Activated naive CD4-positive, alpha-beta T cell treated with anti-CD3 and anti-CD28 coated beads, Interleukin-2, amount 50 U/mL, for 72 hours (primary cell): ENCODE measurements at regions not wholly inside any gene's neighbourhood (a gene's known extent, or its start where the extent isn't known, plus 50 kb on each side); places are given as distances from the start of the nearest gene placed in this dataset.
"Not testable (repeated sequence)": the region's sequence is repeated elsewhere in the genome, so short reads cannot be mapped to it uniquely, and the experiment has no call there.

Experiments used
- ATAC-seq, 2 donors: fragments of 150-1000 bp; cut with Tn5 transposase; 2 replicates each; pipeline ENCODE4 v1.10.0; 2021; ENCODE audit warnings: mild to moderate bottlenecking in 2 of 2, moderate library complexity in 2 of 2
- DNase-seq, 2 donors: peaks; one replicate each; pipeline ENCODE4 v3.0.0; 2021 to 2022; ENCODE audit warnings: low spot score in 2 of 2
- H3K27ac Mint-ChIP-seq, 2 donors: one replicate each; pipeline ENCODE4 v1.8.0; 2022; ENCODE audit warnings: mild to moderate bottlenecking in 2 of 2, mixed read lengths in 2 of 2
- H3K36me3 Mint-ChIP-seq, 2 donors: one replicate each; pipeline ENCODE4 v1.8.0; 2022; ENCODE audit warnings: mixed read lengths in 2 of 2
- H3K9me3 Mint-ChIP-seq, 2 donors: one replicate each; pipeline ENCODE4 v1.8.0; 2022; ENCODE audit warnings: mixed read lengths in 2 of 2

DNA sequence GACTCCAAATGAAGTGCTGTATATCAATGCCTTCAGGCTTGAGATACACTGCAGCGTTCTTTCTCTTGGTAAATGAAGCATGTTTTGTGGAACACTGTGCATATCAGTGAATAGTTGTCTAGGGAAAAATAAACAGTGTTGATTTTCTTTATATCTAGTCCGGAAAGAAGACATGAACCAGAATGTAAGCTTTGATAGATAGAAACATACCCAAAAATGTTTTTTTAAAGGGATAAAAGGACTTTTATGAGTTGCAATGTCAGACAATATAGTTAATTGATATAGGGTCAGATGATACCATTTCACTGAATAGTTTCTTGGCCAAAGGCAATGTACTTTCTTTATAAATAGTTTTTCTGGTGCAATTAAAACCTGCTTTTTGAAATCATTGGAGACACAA lies 1037.8 kb downstream of the OTOL1 start:
- DNase-seq, result no peak
- H3K9me3 Mint-ChIP-seq, result peaks cover 9 to 11% of the 10 kb centered on the region in 2 donors

DNA sequence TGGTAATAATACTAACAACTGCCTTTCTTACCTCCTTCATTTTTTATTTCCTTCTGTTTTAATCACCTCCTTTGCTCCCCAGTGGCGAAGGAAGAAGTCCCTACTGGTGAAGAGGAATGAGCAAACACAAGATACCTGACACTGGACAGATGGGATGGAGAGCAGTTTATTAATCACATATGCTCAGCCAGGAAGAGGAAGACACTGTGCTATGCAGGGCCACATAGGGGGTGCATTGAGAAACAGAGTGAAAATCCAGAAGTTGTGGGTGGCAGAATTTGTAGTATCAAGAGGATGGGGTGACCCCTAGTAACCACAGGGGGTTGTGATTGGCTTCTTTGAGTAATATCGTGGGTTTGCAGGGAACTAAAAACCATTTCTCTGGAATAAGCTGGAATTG lies 1041.9 kb downstream of the OTOL1 start:
- no peak for DNase-seq
- Mint-ChIP-seq H3K9me3 (peaks cover 9 to 15% of the 10 kb centered on the region in 2 donors), H3K27ac (no peak overlapping the region), H3K36me3 (no peaks in the 10 kb centered on the region)
- ATAC-seq, result no peak

More for the DNA sequence above, 1037.8 kb downstream of the OTOL1 start:
- Mint-ChIP-seq H3K27ac (no peak overlapping the region), H3K36me3 (no peaks in the 10 kb centered on the region)
- ATAC-seq, result no peak

DNA sequence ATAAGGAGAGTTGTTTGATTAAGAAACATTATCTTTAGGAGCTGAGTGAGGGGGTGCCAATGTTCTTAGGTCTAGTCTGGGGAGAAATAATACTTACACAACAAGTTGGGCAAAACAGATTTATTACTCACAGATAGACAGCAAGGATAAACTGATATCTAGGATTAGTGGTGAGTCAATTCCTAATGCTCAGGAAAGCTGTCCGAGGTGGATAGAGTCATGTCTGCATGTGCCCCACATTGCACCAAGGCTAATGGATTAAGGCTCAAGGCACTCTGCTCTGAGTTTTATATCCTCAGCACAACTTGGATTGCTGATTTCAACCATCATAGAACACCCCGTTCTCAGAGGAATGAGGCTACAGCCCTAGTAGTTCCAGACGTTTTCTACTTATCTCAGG lies 1042.3 kb downstream of the OTOL1 start:
- no peaks in the 10 kb centered on the region for H3K36me3 Mint-ChIP-seq

DNA sequence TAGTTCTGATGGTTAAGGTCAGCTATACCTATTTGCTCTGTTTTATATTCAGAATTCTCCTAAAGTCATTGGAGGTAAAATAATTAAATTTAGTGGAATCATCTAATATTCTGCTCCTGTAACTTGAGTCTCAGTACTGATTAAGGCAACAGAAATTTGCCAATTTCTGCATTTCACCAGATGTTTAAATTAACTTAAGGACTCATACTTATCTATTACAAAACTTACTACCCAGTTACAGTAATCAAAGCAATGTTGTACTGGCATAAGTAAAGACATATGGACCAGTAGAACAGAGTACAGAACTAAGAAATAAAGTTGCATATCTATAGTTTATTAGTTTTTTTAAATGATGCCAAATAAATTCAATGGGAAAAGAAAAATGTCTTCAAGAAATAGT lies 1043.8 kb downstream of the OTOL1 start:
- ATAC-seq (no peak), DNase-seq (no peak)
- Mint-ChIP-seq H3K9me3 (peaks cover 9 to 15% of the 10 kb centered on the region in 2 donors), H3K36me3 (no peaks in the 10 kb centered on the region), H3K27ac (no peak overlapping the region)

More for the DNA sequence above, 1042.3 kb downstream of the OTOL1 start:
- ATAC-seq (no peak), DNase-seq (no peak)
- Mint-ChIP-seq H3K9me3 (peaks cover 9 to 15% of the 10 kb centered on the region in 2 donors), H3K27ac (no peak overlapping the region)

DNA sequence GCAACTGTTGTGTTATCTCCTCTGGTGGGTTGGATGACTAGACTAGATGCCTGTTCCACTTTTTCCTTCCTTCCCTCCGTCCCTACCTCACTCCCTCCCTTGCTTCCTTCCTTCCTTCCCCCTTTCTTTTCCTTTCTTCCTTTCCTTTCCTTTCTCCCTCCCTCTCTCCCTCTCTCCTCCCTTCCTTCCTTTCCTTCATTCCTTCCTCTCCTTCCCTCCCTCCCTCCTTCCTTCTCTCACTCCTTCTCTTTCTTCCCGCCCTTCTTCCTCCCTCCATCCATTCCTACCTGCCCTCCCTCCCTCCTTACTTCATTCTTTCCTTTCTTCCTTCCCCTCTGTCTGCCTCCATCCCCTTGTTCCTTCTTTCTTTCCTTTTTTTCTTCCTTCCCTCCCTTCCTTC lies 1045.3 kb downstream of the OTOL1 start:
- DNase-seq (no peak), ATAC-seq (no peak)
- Mint-ChIP-seq H3K27ac (no peak overlapping the region), H3K36me3 (no peaks in the 10 kb centered on the region), H3K9me3 (peaks cover 9 to 15% of the 10 kb centered on the region in 2 donors)

DNA sequence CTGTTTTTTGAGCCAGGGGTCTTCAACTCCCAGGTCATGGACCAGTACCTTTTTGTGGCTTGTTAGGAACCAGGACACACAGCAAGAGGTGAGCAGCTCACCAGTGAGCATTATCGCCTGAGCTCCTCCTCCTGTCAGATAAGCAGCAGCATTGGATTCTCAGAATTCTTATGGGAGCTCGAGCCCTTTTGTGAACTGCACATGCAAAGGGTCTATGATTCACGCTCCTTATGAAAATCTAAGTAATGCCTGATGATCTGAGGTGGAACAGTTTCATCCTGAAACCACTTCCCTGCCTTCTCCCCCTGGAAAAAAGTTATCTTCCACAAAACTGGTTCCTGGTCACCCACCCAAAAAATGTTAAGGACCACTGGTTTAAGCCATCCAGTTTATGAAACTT lies 1047.6 kb downstream of the OTOL1 start:
- DNase-seq (no peak), ATAC-seq (no peak)
- H3K36me3 Mint-ChIP-seq, result no peaks in the 10 kb centered on the region
- H3K9me3 Mint-ChIP-seq, result peaks cover 3 to 9% of the 10 kb centered on the region in 2 donors
- H3K27ac Mint-ChIP-seq, result no peak overlapping the region

DNA sequence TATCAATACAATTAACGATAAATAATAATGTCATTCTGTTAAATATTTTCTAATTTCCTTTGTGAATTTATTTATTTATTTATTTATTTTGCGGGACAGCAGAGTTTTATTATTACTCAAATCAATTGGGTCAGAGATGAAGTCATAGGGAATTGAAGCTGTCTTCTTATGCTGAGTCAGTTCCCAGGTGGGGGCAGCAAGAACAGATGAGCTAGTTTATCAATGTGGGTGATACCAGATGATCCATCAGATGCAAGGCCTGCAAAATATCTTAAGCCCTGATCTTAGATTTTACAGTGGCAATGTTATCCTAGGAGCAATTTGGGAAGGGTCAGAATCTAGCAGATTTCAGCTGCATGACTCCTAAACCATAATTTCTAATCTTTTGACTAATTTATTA lies 1050.3 kb downstream of the OTOL1 start:
- DNase-seq (no peak), ATAC-seq (no peak)
- Mint-ChIP-seq H3K9me3 (peaks cover 3 to 17% of the 10 kb centered on the region in 2 donors), H3K27ac (no peak overlapping the region), H3K36me3 (no peaks in the 10 kb centered on the region)

DNA sequence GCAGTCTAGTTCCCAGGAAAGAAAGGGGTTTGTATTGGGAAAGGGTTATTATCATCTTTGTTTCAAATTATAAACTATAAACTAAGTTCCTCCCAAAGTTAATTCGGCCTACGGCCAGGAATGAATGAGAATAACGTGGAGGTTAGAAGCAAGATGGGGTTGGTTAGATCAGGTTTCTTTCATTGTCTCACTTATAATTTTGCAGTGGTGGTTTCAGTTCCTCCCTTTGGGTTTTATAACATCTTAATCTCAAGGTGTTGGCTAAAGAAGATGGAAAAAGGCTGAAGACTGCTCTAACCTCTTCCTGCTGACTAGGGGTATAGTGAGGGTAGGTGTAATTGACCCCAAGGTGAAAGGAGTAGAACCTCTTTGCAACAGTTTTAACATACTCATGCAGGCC lies 1050.7 kb downstream of the OTOL1 start:
- no peak overlapping the region for H3K27ac Mint-ChIP-seq
- ATAC-seq (no peak), DNase-seq (no peak)
- H3K36me3 Mint-ChIP-seq, result no peaks in the 10 kb centered on the region
- H3K9me3 Mint-ChIP-seq, result peaks cover 3 to 18% of the 10 kb centered on the region in 2 donors

DNA sequence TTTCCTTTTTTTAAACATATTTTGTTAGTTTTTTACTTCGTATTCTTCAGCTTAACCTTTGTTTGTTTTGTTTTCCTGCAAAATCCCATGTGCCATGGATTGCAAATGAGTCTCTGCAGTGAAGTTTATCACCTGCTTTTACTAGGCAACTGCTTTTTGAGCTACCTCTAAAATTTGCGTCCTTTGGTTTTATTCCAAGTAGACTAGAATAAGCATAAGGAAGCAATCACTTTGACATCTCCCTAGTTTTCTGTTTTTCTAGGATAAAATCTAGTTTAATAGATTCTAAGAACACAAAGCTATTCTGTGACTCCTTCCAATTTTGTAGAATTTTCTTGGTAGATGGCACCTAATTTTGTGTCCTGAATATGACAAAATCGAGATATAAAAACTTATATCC lies 1059.2 kb downstream of the OTOL1 start:
- no peak for ATAC-seq
- Mint-ChIP-seq H3K9me3 (peaks cover 9 to 21% of the 10 kb centered on the region in 2 donors), H3K36me3 (no peaks in the 10 kb centered on the region), H3K27ac (no peak overlapping the region)
- no peak for DNase-seq

DNA sequence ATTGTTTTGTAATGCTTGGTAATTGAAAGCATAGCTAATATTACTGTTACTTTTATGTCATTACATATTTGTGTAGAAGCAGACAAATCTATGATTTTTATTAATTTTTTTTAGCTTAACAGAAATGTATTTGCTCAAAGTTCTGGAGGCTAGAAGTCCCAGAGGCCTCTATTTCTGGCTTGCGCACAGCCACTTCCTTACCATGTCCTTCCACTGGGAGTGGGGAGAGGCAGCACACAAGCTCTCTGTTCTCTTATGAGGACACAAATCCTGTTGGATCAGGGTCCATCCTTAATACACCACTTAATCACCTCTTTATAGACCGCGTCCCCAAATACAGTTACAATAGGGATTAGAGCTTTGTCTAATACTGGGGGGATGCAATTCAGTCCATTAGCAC lies 1061.4 kb downstream of the OTOL1 start:
- Mint-ChIP-seq H3K27ac (no peak overlapping the region), H3K36me3 (no peaks in the 10 kb centered on the region), H3K9me3 (peaks cover 4 to 6% of the 10 kb centered on the region in 2 donors)
- ATAC-seq, result no peak
- no peak for DNase-seq

DNA sequence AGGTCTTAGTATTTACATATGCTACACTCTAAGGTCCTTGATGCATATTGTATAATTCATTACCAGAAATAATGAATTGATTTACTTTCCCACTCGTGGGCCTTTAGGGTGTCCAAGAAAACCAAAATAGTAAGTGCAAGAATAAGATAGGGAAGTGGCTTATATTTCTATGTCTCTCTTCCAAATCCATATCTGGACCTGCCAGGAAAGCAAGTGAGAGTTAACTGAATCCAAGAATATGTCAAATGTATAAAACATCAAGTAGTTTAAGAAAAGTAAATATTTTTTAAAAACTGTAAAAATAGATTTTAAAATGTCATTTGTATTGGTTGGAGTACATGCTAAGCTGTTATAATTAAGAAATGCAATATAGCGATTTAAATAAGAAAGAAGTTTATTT lies 1072.1 kb downstream of the OTOL1 start:
- no peak overlapping the region for H3K27ac Mint-ChIP-seq
- DNase-seq (no peak), ATAC-seq (no peak)
- peaks cover 4 to 11% of the 10 kb centered on the region in 2 donors for H3K9me3 Mint-ChIP-seq
- no peaks in the 10 kb centered on the region for H3K36me3 Mint-ChIP-seq

DNA sequence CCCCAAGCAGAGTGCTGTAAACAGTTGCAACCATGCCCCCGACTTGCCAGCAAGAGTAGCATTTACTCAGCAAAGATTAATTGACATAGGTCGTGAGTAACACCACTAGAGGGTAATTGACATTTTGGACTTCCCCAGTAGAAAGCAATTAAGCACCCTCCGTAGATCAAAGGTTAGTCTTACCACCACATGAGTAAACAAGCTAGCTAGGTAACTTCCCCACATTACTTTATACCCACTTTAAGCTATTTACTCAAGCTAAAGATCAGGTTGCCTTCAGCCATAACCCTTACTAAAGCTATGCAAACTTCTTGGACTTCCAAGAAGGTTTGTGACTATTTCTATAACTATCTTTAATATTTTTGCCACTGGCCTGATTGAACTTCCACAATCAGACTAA lies 1072.7 kb downstream of the OTOL1 start:
- DNase-seq (no peak), ATAC-seq (no peak)
- H3K27ac Mint-ChIP-seq, result no peak overlapping the region
- no peaks in the 10 kb centered on the region for H3K36me3 Mint-ChIP-seq
- peaks cover 4 to 11% of the 10 kb centered on the region in 2 donors for H3K9me3 Mint-ChIP-seq

DNA sequence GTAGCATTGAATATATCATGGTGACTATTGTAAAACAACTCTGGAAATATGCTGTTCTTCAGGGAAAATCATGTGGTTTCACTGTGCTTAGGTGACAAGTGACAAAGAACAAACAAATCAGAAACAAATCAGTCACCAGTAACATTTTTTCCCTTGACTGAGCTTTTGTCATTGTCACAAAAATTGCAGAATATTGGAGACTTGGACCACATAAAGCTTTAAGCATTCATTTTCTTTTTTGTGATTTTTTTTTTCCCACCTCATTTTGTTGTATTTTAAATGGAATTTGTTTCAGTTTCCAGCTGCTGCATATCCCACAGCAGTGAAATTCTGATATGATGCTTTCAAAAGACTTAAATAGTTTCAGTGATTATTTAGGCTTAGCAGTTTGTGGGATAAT lies 1088.4 kb downstream of the OTOL1 start:
- Mint-ChIP-seq H3K36me3 (no peaks in the 10 kb centered on the region), H3K27ac (no peak overlapping the region), H3K9me3 (peaks cover 13 to 14% of the 10 kb centered on the region in 2 donors)
- no peak for ATAC-seq
- DNase-seq, result no peak

DNA sequence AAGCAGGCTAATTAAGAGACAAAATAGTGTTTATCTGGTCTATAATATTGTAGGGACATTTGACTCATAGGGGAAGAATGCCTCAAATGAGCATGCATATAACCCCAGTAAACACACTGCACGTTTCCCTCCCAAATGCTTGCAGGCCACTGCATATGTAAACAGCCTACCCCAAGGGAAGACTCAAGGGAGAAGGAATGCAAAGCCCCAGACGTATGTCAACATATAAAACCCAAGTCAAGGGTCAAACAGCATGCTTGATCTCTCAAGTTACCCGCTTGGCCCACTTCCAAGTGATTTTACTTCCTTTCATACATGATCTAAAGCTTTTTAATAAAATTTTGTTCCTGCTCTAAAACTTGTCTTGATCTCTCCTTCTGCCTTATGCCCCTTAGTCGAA lies 1090.0 kb downstream of the OTOL1 start:
- no peaks in the 10 kb centered on the region for H3K36me3 Mint-ChIP-seq
- H3K27ac Mint-ChIP-seq, result no peak overlapping the region
- ATAC-seq (no peak), DNase-seq (no peak)
- H3K9me3 Mint-ChIP-seq, result peaks cover 17% of the 10 kb centered on the region in 2 donors

DNA sequence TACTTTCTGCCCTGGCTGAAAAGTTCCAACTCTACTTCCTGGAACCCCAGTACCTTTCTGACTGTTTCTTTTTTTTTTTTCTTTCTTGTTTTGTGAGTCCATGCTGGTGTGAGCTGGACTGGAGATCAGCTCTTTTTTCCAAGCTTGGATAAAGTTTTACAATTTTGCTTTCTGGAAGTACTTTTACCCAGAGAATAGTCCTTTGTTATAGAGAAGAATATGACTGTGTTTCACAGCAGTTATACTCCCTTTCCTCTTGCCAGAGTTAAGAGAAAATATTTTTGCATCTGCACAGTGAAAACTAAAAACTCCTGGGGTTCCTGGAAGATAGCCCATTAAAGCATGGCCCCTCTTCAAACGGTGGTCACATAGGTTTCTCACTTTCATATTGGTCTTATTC lies 1100.6 kb downstream of the OTOL1 start:
- ATAC-seq (no peak), DNase-seq (no peak)
- Mint-ChIP-seq H3K27ac (no peak overlapping the region), H3K9me3 (peaks cover 16% of the 10 kb centered on the region in 2 donors), H3K36me3 (peaks cover 0 to 5% of the 10 kb centered on the region in 2 donors)

DNA sequence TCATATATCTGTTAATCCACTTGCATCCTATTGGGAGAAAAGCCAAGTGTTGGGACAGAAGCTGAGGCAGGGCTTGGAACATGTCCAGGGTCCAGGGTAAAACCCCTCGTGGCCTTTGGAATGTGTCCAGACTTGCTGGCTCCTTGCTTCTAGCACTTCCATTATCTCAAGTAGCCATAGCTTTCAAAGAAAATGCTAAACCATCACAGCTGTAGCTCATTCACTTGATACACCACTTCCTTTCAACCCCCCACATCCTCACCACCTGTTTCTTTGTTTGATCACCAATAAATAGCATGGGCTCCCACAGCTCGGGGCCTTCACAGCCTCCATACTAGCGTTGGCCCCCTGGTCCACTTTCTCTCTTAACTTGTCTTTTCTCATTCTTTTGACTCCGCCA lies 1101.9 kb downstream of the OTOL1 start:
- peaks cover 19 to 23% of the 10 kb centered on the region in 2 donors for H3K9me3 Mint-ChIP-seq
- not testable (repeated sequence) for DNase-seq, H3K36me3 Mint-ChIP-seq, ATAC-seq
- peak overlapping the region in 1 of 2 donors; percentile 45 for H3K27ac Mint-ChIP-seq

DNA sequence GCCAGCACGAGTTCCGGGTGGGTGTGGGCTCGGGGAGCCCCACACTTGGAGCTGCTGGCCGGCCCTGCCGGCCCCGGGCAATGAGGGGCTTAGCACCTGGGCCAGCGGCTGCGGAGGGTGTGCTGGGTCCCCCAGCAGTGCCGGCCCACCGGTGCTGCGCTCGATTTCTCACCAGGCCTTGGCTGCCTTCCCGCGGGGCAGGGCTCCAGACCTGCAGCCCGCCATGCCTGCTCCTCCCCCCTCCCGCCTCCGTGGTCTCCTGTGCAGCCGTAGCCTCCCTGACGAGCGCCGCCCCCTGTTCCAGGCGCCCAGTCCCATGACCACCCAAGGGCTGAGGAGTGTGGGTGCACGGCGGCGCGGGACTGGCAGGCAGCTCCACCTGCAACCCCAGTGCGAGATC lies 1103.1 kb downstream of the OTOL1 start:
- not testable (repeated sequence) for H3K36me3 Mint-ChIP-seq, DNase-seq, ATAC-seq, H3K27ac Mint-ChIP-seq
- peaks cover 18 to 19% of the 10 kb centered on the region in 2 donors for H3K9me3 Mint-ChIP-seq

DNA sequence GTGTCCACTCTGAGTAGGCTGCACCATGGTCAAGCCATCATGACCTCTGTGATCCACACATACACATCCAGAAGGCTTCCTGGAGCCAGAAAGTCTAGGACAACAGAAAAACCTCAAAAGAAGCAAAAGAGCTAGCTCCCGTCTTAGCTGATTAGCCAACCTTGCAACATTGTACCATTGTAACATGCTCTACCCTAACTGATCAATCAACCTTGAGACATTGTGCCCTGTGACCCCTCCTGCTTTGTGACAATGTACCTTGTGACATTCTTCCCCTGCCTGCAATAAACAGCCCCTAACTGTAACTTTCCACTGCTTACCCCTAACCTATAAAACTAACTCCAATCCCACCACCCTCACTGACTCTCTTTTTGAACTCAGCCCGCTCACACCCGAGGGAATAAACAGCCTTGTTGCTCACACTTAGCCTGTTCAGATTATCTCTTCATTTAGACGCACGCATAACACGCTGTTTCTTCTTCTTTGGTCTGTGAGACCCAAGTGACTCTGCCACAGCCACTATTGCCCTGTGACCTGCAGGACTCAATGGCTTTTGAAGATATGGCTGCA lies 1104.6 kb downstream of the OTOL1 start:
- Mint-ChIP-seq H3K36me3 (peaks cover 0 to 5% of the 10 kb centered on the region in 2 donors), H3K9me3 (peaks cover 22 to 25% of the 10 kb centered on the region in 2 donors), H3K27ac (no peak overlapping the region)
- no peak for DNase-seq
- ATAC-seq, result no peak
